GM12878 (cell line): ENCODE measurements at regions not wholly inside any gene's neighbourhood (a gene's known extent, or its start where the extent isn't known, plus 50 kb on each side); places are given as distances from the start of the nearest gene placed in this dataset.

Experiments
- ATAC-seq: fragments of 200-7000 bp; cut with Tn5 transposase; 3 replicates; pipeline ENCODE4 v1.9.1; 2020; ENCODE audit warnings: mild to moderate bottlenecking, moderate library complexity
- BruUV-seq: library from RNA; stranded (reverse); fragments of 400-500 nt; replicated peaks from 2 replicates; lab custom pipeline; 2021; lab: Mats Ljungman, UMichigan
- CTCF ChIA-PET: fragments of 300-600 bp; sonication (Branson Sonifier 250); formaldehyde crosslinking; extraction: SDS; loops from one replicate; lab custom pipeline; 2021; ENCODE audit warnings: inconsistent platforms; lab: Yijun Ruan, JAX
- POLR2A ChIA-PET: fragments of 350-600 bp; formaldehyde crosslinking; extraction: SDS; loops from one replicate; lab custom pipeline; 2021; ENCODE audit warnings: inconsistent platforms; lab: Charles Lee
- RAD21 ChIA-PET: fragments of 300-600 bp; sonication (Branson Sonifier 250); formaldehyde crosslinking; loops from one replicate; lab custom pipeline; 2023; ENCODE audit warnings: antibody characterized with exemption; ENCODE audit not compliant: unreplicated experiment; lab: Charles Lee
- SMC1A ChIA-PET: fragments of 300-600 bp; sonication (Branson Sonifier 250); formaldehyde crosslinking; loops from one replicate; lab custom pipeline; 2023; ENCODE audit not compliant: unreplicated experiment, uncharacterized antibody; lab: Charles Lee
- DNase-seq: peaks from one replicate; pipeline ENCODE4 v3.0.0-alpha.2; 2011; ENCODE audit warnings: low read depth, low spot score
- FAIRE-seq: peaks from 3 replicates; lab custom pipeline; 2011; peaks lifted over from hg19 to GRCh38; lab: Jason Lieb, UNC
- H2AFZ ChIP-seq: 2 replicates; pipeline ENCODE4 v1.6.0; 2011; ENCODE audit warnings: low read depth, low read length, control low read depth; ENCODE audit not compliant: control insufficient read depth
- H3K27ac ChIP-seq: 2 replicates; pipeline ENCODE4 v1.5.1; 2011; ENCODE audit warnings: control low read depth; ENCODE audit not compliant: control insufficient read depth, insufficient read depth
- H3K27me3 ChIP-seq, 2 experiments: replicated peaks in 1 of 2; 2 replicates each; pipeline versions ENCODE4 v1.6.0 to v1.6.1; 2011; ENCODE audit warnings: low read length in 1 of 2; ENCODE audit not compliant: control insufficient read depth in 2 of 2, insufficient read depth in 2 of 2
- H3K36me3 ChIP-seq, 2 experiments: 2 replicates each; pipeline ENCODE4 v1.5.1; 2011; ENCODE audit warnings: low read length in 1 of 2; ENCODE audit not compliant: control insufficient read depth in 2 of 2, insufficient read depth in 2 of 2
- H3K4me1 ChIP-seq: 2 replicates; pipeline ENCODE4 v1.6.1; 2011; ENCODE audit warnings: mild to moderate bottlenecking, low read length, moderate library complexity, mixed read lengths; ENCODE audit not compliant: control insufficient read depth, insufficient read depth
- H3K4me2 ChIP-seq: 2 replicates; pipeline ENCODE4 v1.6.0; 2011; ENCODE audit warnings: control low read depth; ENCODE audit not compliant: control insufficient read depth, insufficient read depth
- H3K4me3 ChIP-seq: fragments of 200-600 bp; sonication (generic); 2 replicates; pipeline ENCODE4 v1.5.1; 2016
- H3K79me2 ChIP-seq: 2 replicates; pipeline ENCODE4 v1.6.0; 2011; ENCODE audit warnings: low read length; ENCODE audit not compliant: control insufficient read depth, insufficient read depth
- H3K9ac ChIP-seq: 2 replicates; pipeline ENCODE4 v1.8.0; 2011; ENCODE audit warnings: low read length, control low read depth, mixed read lengths; ENCODE audit not compliant: control insufficient read depth, insufficient read depth
- H3K9me3 ChIP-seq: replicated peaks from 3 replicates; pipeline ENCODE4 v1.5.1; 2011; ENCODE audit warnings: mild to moderate bottlenecking, low read length; ENCODE audit not compliant: control insufficient read depth, insufficient read depth
- H4K20me1 ChIP-seq: 2 replicates; pipeline ENCODE4 v1.6.0; 2011; ENCODE audit not compliant: control insufficient read depth, insufficient read depth
- ASH2L ChIP-seq: fragments of 300-600, 200-600 bp; sonication (generic); IDR thresholded peaks from 2 replicates; pipeline ENCODE4 v1.6.1; 2017; ENCODE audit warnings: low read depth, mild to moderate bottlenecking, borderline replicate concordance
- ATF7 ChIP-seq: fragments of 450-650 bp; IDR thresholded peaks from 2 replicates; pipeline ENCODE4 v1.6.1; 2016; ENCODE audit warnings: low read depth, mild to moderate bottlenecking
- EP300 ChIP-seq, 2 experiments: fragments of 150-350 bp in 1 of 2; IDR thresholded peaks; 2 replicates each; pipeline ENCODE4 v1.6.1; 2011 to 2012; ENCODE audit warnings: low read depth in 2 of 2, low read length in 2 of 2, borderline replicate concordance in 1 of 2, improper control_type of control experiment in 1 of 2, inconsistent platforms in 1 of 2; ENCODE audit not compliant: control insufficient read depth in 1 of 2
- HDGF ChIP-seq: fragments of 450-650 bp; IDR thresholded peaks from 2 replicates; pipeline ENCODE4 v1.6.1; 2016; ENCODE audit warnings: antibody characterized with exemption
- IKZF2 ChIP-seq, 2 experiments: fragments of 450-650 bp; IDR thresholded peaks; 2 replicates each; pipeline ENCODE4 v1.6.1; 2017; ENCODE audit warnings: mild to moderate bottlenecking in 2 of 2, moderate library complexity in 2 of 2
- NFYB ChIP-seq: IDR thresholded peaks from 2 replicates; pipeline ENCODE4 v1.6.1; 2011; ENCODE audit warnings: low read depth, mild to moderate bottlenecking, low read length, improper control_type of control experiment, moderate library complexity; ENCODE audit not compliant: insufficient read depth
- PAX8 ChIP-seq: fragments of 450-650 bp; IDR thresholded peaks from 2 replicates; pipeline ENCODE4 v1.6.1; 2017; ENCODE audit warnings: mild to moderate bottlenecking, moderate library complexity
- RUNX3 ChIP-seq: IDR thresholded peaks from 2 replicates; pipeline ENCODE4 v1.6.1; 2012; ENCODE audit warnings: low read length, inconsistent platforms
- SMC3 ChIP-seq: IDR thresholded peaks from 2 replicates; pipeline ENCODE4 v1.6.1; 2011; ENCODE audit warnings: low read length, improper control_type of control experiment, borderline replicate concordance
- WGBS: methylation state at CpG from one replicate; pipeline ENCODE4 v1.1.6; 2016; ENCODE audit warnings: low lambda C conversion rate; ENCODE audit not compliant: insufficient replicate concordance, insufficient coverage; ENCODE audit errors: missing lambda C conversion rate; 5-methylcytosine and 5-hydroxymethylcytosine counted together
- in situ Hi-C: fragments of 300-500 bp; cut with MboI; formaldehyde crosslinking; loops from 9 replicates; pipeline ENCODE4 v1.14.3; 2018; ENCODE audit warnings: mixed read lengths
- intact Hi-C: fragments of 100-400 bp; cut with micrococcal nuclease; formaldehyde crosslinking; loops from one replicate; pipeline ENCODE4 v1.14.2; 2022; ENCODE audit not compliant: unreplicated experiment

DNA sequence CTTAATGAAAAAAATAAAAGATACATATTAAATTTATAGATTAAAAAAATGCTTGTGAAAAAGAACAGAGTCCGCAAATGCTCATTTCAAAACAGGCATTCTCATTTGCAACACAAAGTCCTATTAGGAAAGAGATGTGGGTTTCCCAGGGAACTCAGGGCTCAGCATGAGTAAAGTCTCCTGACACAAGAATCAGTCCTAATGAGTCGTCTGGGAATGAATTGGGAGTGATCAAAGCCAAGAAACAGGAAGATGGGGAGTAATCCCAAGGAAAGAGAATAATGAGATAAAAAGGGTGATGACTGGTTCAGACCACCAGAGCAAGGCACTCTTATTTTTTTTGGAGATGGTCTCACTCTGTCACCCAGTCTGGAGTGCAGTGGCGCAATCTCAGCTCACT is 443.7 kb downstream of the NR2F2 start:
- RAD21 ChIA-PET = no interaction called here
- SMC1A ChIA-PET = no interaction called here
- H3K79me2 ChIP-seq = no peaks in the 10 kb centered on the region
- H2AFZ ChIP-seq = no peak overlapping the region
- DNase-seq (no peak), FAIRE-seq (no peak), ATAC-seq (no peak)
- no peaks in the 10 kb centered on the region for H3K36me3 ChIP-seq
- WGBS = 2% methylated on average over 3 of the region's 3 CpGs
- in situ Hi-C loops = no loop called here
- no peak overlapping the region for H3K4me3 ChIP-seq
- intact Hi-C loops = no loop called here
- H3K4me1 ChIP-seq = no peaks in the 10 kb centered on the region
- CTCF ChIA-PET = interaction anchor here (0.6 kb wide), 1 partner anchor 273 kb away, joined by 3 read pairs; no protein-coding TSS in a partner anchor
- H3K27me3 ChIP-seq = no peaks in the 10 kb centered on the region; a peak in 1 of 4 replicates
- H3K27ac ChIP-seq = no peak overlapping the region
- H4K20me1 ChIP-seq = no peaks in the 10 kb centered on the region
- H3K9ac ChIP-seq = no peak overlapping the region
- POLR2A ChIA-PET = no interaction called here
- BruUV-seq = no TSS peak
- no peaks in the 10 kb centered on the region; the same call in 2 of the 3 replicates for H3K9me3 ChIP-seq
- TF ChIP-seq HDGF (no peak), ATF7 (no peak), IKZF2 (IDR thresholded peaks at IDR 0.05) (no peak), SMC3 (no peak), RUNX3 (no peak)
- H3K4me2 ChIP-seq = no peak overlapping the region

DNA sequence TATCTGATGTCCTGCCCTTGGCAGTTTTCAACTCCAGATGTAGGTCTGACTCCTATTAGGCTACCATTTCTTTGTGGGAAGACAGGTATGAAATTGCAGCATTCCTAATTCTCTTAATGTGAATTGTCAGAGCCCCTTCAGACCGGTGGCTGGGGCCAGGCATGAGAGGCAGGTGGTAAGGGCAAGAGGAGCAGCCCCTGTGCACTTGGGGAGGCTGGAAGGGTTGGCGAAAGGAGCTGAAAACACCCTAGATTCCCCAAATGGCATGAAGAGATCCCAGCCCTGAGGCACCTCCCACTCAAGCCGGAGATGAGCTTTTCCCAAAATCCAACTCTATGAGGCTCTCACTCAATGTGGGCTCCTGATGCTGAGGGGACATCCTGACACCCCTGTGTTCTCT is 453.2 kb downstream of the NR2F2 start:
- no peaks in the 10 kb centered on the region for H4K20me1 ChIP-seq
- ChIA-PET POLR2A (no interaction called here), RAD21 (no interaction called here), SMC1A (interaction anchor here (1.0 kb wide), 1 partner anchor 69 kb away, joined by 3 read pairs; no protein-coding TSS in a partner anchor)
- H3K9ac ChIP-seq = no peak overlapping the region
- no peak overlapping the region for H3K4me2 ChIP-seq
- no peak for ATAC-seq
- TF ChIP-seq EP300 (IDR thresholded peaks at IDR 0.05; ENCODE audit: borderline replicate concordance in 1 of 2, control insufficient read depth in 1 of 2, low read depth in 2 of 2, low read length in 2 of 2) (no peak), PAX8 (no peak), ASH2L (no peak), NFYB (no peak), RUNX3 (no peak)
- TF ChIP-seq, all 136 proteins: peak for 0
- Histone ChIP-seq H3K9me3 (no peaks in the 10 kb centered on the region), H2AFZ (no peak overlapping the region), H3K27ac (no peak overlapping the region), H3K4me1 (no peaks in the 10 kb centered on the region), H3K79me2 (no peaks in the 10 kb centered on the region), H3K36me3 (no peaks in the 10 kb centered on the region), H3K27me3 (no peaks in the 10 kb centered on the region), H3K4me3 (no peak overlapping the region)
- CTCF ChIA-PET = no interaction called here
- in situ Hi-C loops = no loop called here
- BruUV-seq = no TSS peak
- 33% methylated on average over 3 of the region's 3 CpGs for WGBS
- no peak for DNase-seq
- FAIRE-seq = no peak
- intact Hi-C loops = no loop called here
